ENCODE measurements at regions not wholly inside any gene's neighbourhood (a gene's known extent, or its start where the extent isn't known, plus 50 kb on each side); places are given as distances from the start of the nearest gene placed in this dataset.

DNA sequence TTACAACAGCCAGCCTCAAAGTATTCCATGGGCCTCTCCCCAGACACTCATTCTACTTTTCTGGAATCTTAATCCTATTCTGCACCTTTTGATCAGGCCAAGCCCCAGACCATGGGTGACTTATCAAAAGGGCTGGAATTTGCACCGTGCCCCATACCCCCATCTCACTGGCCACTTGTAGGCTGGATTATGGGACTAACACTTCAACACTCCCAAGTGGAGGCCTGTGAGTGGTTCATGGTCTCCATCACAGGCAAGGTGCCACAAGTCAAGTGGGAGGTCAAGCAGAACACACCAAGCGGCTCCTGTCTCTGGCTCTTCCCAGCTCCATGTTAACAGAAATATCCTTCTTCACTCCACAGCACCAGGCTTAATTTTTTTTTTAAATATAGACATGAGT, 212.3 kb upstream of the HEY2 start:
- no peak for DNase-seq (ENCODE audit: low spot score)

DNA sequence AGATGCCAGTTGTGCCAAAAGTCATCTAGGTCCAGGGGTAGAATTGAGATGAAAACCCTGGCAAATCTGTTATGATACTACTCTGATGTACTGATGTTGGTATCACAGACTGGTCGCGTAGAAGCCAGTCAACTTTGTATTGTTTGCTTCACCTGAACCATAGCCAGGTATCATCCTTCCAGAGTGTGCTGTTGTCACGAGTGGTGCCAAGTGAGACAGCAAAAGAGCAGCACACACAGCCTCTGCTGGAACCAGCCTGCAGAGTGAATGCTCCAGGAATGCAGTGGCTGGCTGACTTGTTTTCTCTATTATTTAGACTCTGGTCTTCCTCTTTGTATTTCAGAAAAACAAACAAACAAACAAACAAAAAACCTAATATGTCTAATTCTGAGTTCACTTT, 209.5 kb upstream of the HEY2 start:
- no peak for DNase-seq (ENCODE audit: low spot score)

DNA sequence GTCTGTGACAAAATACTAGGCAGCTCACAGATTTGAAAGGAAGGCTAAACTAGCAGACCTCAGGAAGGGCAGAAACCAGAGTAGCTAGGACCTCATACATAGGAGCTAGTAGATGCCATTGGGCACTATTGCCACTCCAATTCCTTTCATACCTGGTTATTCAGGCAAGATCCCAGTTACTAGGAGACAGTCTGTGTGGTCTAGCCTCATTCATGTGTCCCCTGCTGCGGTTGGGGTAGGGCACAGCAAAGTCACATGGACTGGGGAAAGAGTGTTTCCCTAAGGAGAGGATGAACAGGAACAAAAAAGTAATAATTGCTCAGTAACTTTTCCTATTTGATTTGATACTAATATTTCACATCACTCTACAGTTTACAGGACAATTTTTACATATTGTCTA, 204.6 kb upstream of the HEY2 start:
- no peak for DNase-seq (ENCODE audit: low spot score)

DNA sequence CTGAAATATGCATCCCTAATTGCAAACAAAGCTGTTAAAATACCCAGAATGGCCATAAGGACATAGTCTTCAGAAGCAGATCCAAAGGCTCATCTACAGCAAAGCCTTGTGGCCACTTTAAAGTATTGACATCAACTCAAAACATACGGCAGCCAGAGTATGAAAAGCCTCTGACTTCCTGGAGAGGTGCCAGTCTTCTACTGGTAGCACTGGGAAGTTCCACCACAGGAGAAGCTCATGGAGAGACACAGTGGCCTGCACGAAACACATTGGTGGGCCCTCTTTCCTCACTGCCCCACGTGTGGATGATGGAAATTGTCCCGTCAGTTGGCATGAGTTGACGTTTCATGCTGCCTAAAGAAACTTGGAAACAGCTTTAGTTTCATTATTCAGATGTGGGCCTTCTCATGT, 202.6 kb upstream of the HEY2 start:
- no peak for DNase-seq (ENCODE audit: low spot score)

DNA sequence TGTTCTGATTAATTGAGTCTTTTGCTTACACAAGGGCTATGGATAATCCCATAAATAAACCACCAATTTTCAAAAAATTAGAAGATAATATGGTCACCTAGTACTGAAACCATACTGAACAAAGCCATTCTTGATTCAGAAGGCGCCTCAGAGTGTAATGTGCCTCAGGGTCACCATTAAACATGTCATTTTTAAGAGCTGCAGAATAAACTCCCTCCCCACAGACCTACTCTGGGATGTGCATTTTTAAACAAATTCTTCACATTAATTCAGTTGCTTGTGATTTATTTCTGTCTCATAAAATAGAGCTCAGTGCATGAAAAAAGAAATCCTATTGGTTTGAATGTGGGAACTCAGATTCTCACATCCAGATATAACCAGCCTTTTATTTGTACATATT, 202.1 kb upstream of the HEY2 start:
- no peak for DNase-seq (ENCODE audit: low spot score)

DNA sequence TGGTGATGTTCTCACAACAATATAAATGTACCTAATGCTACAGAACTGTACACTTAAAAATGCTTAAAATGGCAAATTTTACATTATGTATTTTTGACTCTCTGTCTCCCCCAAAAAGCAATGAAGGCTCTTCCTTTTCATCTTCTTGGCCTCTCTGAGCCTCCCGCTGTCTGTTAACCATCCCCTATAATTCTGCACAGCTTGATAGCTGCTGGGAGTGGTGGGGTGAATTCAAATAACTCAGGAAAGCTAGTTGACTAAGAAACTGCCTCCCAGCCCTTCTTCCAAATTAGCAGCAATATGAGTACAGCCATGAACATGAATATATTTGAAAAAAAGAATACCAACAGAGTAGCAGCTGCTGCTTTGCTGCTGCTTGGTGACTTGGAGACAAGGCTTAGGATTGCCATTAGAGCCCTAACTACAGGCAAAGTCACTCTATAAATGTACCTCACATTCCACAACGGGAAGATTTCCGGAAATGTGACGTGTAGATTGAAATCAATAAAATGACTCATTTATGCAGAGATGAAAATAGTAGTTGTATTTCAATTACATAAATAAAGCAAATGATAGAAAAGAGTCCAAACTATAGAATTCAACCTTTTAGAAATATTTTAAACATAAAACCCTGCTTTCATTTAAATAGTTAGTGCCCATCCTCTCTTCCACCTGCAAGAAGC, 200.1 kb upstream of the HEY2 start:
- DNase-seq (ENCODE audit: low spot score), result no peak

DNA sequence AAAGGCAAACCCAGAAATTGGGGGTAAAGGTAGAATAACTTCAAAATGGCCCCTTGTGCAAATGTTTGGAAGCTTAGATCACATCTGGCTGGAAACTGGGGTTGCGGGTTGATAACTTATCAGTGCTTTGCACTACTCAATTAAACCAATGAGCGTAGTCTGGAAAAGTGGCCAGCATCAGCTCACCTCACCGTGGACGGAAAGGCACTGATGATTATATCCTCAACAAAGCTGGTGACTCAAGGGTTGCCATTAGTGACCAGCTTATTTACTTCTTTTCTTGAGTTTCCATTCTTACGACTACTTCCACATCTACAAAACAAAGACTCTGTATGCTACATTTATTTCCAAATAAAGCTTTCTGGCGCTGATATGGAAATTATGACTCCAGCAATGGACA, 198.5 kb upstream of the HEY2 start:
- no peak for DNase-seq (ENCODE audit: low spot score)

DNA sequence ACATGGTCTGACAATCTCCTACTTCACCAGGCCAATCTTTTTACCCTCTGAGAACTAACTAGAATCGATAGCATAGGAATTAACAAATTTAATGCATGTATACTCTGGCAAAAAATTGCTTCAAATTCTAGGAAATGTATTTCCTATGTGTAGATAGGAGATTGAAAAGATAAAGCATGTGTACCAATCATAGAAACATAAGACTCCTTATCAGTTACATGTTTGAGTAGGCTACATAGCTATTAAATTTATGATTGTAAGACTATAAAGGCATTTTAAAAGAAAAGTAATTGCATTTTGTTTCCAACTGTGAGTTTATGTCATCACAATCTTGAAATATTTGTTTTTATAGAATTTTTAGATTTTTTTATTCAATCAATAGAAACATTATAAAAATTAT, 196.6 kb upstream of the HEY2 start:
- DNase-seq (ENCODE audit: low spot score), result no peak

DNA sequence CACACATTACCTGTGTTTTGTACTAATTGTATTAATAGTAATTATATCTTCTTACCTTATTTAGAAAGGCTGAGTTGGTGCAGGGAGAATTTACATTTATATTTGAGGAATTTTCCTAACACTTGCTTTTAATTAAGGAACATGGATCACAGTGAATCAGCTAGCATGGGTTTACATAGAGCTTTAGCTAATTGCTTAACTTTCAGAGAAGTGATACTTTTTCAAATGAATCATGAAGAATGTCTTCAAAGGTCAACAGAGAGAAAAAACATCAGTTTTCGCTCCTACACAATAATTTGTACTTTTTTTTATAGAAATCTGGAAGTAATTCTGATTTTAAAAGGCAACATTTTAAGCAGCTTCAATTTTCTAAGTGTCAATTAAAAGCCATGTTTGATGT, 195.0 kb upstream of the HEY2 start:
- no peak for DNase-seq (ENCODE audit: low spot score)

DNA sequence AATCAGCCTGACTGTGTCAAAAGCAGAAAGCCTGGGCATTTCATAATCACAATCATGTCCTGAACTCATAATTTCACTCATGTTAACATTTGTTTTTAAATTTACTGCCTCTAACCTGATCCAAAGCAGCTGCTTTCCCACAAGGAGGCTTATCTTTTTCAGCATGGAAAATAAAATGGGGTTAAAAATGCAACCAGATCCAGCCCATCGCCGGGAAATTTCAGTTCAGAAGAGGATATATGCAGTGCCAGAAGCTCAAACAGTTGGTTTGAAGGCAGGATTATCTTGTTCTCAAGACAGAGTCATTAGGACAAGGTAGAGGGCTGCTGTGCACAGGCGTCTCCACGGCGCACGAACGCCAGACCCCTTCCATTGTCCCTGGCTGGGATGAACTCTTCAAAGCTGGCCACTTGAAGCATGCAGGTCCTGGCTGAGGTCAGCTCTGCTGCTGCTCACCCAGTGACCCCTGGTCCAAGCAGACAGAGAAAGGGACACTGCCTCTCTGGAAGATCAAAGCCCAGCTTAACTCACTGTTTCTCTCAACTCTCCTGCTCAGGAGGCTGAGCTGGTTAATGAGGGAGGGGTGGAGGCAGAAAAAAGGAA, 191.1 kb upstream of the HEY2 start:
- DNase-seq (ENCODE audit: low spot score), result no peak

DNA sequence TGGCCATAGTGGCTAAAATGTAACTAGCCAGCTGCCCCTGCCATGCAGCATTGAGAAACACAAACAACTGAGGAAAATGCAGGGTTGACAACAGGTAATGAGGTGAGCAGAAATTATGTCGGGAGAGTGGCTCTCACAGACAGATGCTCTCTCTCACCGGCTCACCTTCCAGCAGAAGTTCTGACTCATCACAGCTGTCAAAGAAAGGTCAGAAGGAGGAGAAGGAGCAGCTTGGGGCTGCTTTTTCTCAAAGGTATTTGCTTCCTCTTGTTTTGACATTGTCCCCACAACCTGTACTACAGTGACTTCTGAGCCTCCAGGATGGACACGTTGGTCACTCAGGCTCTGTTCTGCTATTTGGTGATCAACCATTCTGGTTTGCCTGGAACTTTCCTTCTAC, 190.5 kb upstream of the HEY2 start:
- no peak for DNase-seq (ENCODE audit: low spot score)

DNA sequence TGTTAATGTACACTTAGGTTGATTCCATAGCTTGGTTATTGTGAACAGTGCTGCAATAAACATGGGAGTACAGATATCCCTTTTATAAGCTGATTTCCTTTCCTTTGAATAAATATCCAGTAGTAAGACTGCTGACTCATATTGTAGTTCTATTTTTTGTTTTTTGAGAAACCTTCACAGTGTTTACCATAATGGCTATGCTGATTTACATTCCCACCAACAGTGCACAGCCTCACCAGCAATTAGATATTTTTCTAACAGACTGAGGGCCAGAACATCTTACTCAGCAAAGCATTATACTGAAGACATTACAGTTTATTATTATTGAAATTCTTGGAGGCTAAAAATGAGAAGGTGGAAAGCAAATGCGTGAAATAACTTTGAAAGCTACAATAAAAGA, 187.3 kb upstream of the HEY2 start:
- no peak for DNase-seq (ENCODE audit: low spot score)

DNA sequence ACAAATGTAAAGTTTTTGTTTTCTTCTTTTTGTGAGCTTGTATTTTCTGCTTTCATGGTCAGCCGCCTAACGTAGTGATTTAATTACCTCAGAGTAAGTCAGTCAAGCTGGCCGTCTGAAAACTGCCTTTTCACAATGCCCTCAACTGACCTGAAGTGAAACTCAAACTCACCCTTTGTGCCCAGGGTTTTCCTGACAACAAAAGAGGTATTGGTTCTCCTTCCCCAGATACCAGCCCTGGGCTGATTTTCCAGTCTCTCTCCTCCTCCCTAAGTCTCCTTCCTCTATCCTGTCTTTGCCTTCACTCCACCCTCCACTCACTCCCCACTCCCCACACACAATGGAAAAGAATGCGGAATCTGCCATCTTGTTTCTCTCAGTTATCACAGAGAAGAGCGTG, 184.5 kb upstream of the HEY2 start:
- no peak for DNase-seq (ENCODE audit: low spot score)

DNA sequence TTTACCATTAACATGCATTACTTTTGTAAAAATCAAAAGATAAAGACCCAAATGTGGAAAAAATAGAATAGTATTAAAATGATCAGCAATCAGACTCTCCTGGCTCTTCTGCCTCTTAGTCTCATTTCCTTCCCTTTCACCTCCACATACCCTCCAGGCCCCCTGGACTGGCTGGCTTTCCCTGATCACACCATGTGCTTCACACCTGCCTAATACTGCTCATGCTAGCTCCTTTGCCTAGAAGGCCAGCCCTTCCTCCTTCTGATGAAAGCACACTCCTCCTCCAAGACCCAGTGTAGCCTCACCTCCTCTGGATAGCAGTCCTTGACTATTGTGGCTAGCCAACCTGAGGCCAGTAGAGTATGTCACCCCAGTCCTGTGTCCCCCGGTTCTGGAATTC, 182.0 kb upstream of the HEY2 start:
- no peak for DNase-seq (ENCODE audit: low spot score)

DNA sequence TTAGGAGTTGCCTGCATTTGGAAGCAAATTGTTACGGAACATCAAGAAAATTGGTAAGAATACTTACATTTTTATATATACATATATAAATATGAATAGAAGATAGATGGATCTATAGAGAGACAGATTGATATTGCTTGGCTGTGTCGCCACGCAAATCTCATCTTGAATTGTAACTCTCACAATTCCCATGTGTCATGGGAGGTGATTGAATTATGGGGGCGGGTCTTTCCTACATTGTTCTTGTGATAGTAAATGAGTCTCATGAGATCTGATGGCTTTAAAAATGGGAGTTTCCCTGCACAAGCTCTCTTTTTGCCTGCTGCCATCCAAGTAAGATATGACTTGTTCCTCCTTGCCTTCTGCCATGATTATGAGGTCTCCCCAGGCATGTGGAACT, 180.8 kb upstream of the HEY2 start:
- no peak for DNase-seq (ENCODE audit: low spot score)

DNA sequence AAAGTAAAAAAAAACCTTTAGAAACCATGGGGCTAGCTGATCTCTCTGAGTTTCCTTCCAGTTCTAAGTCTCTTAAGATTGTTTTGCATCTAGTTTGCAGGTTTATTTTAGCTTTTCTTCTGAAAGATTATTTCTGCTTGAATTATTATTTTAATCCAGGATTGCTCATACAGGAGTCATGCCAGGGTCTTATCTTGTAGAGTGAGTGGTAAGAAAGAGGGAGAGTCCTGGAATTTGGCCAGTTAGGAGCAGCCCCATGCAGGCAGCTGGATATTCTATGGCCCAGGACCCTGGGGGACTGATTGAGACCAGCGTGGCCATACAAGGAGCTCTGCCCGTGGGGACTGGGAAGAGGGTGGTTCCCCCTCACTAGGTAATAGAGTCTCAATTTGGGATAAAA, 178.9 kb upstream of the HEY2 start:
- no peak for DNase-seq (ENCODE audit: low spot score)

DNA sequence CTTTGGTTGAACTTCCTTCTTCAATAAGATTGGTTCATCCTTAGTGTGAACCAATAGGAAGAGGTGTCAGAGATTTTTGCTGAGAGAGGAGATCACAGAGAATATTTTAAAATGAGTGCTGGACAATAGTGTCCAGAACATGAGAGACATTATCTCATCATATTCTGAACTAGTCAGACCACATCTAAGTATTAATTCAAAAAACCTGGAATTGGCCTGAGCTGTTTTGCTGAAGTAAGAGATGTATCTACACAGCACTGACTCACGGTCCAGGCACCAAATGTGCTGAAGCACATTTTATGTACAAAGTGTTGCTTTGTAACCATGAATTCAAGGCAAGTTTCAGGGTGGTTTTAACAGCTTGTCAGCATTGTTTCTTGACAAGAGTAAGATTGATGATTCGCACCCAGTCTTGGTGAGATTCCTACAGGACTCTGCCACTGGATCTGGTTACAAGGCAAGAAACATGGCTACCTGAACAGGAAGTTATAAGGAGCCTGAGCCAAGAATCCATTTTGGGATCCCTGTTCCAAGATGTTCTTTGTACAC, 178.2 kb upstream of the HEY2 start:
- DNase-seq (ENCODE audit: low spot score), result no peak

DNA sequence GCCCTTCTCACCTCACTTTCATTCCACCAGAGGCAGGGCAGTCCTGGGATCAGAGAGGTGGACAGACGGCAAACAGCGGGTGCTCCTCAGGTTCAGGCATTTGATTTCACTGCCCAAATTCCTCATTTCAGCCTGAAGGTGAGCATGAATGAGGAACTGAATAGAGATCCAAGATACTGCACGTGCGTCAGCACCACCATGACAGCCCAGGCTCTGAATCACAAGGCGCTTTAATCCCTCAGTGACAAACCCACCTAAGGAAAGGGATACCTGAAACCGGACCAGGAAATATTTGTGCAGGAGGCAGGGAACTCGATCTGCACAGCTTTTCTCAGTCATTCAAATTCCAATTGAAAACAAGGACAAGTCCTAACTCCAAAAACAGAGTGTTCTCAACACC, 174.8 kb upstream of the HEY2 start:
- no peak for DNase-seq (ENCODE audit: low spot score)

DNA sequence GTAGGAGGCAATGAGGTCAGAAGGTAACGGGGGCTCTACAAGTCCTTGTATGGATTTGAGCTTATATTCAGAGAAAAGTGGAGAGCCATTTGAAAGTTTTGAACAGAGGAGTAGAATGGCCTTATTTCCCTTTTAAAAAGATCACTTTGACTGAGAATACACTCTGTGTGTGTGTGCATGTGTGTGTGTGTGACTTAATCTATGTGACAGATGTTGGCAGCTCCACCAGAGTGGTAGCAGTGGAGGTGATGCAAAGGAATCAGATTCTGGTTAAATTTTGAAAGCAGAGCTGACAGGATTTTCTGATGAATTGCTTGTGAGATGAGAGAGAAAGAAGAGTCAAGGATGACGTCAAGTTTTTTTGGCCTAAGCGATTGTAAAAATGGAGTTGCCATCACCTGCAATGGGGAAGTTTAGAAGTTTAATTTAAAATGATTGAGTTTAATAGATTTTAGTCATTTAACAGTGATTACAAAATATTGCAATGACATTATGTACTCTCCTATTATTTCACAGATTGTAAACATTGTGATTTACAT, 172.2 kb upstream of the HEY2 start:
- DNase-seq (ENCODE audit: low spot score), result no peak

DNA sequence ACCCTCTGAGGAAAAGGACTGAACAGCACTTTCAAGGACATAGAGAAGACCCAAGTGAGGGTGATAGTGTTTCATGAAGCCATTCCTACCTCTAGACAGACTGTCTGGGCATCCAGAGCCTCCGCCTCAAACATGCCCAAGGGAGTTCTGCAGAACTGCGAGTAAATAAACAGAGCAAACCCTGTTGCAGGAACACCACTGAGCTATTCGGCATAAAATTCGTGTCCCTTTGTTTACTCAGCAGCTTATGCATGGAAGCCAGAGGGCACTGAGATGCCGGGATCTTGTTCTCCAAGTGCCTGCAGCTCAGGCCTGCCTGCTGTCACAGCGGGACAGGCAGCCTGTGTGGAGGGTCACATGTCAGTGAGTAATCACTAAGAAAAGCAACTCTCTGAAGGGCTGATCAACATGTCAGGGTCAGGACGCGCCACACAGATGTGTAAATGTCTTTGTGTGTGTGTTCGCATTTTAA, 164.9 kb upstream of the HEY2 start:
- no peak for DNase-seq (ENCODE audit: low spot score)

DNA sequence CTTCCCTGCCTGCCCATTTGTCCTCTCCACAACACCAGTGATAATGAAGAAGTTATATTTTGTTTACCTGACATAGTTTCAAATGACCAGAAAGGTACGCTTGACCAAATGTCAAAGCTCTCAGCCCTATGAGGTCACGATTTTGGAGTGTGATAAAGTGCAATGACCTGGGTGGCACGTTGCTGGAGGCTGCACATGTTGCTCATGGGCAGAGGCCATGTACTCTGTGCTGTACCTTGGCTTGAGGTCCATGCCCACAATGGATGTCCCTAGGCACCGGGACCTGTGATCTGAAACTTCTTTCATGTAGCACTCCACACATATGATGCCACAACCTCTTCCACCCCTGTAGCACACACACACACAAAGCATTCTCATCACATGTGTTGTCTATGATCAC, 164.0 kb upstream of the HEY2 start:
- no peak for DNase-seq (ENCODE audit: low spot score)

DNA sequence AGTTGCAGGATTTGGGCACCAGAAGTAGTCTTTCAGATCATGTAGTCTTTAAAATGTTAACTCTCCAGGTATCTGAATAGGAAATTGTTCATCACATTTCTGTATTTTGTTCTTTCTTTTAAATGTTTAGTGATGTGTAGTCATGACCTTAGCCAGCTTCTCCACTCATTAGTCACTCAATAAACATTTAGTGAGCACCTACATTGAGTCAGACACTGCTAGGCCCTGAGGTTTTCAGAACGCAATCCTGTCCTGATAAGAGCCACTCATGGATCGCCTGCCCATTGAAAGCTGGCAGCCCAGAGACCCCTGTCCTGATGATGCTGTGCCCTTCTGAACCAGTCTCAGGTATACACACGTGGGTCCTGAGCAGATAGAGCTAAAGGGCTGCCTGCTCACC, 163.4 kb upstream of the HEY2 start:
- no peak for DNase-seq (ENCODE audit: low spot score)

DNA sequence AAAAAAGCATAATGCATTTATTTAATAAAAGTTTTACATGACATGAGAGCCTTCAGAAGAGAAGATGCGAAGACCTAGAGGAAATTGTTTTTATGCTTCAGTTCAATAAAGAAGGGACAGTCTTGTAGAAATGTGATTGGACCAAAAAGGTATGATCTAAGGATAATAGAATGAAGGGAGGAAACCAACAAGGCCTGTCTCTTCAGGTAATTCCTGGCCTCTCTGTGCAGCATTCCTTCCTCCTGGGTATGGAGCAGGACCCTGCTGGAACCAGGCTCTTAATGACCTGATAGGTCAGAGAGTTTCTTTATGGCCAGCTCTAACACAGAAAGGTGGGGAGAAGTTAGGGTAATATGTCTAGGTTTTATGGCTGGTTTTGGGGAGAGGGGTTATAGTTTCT, 162.8 kb upstream of the HEY2 start:
- no peak for DNase-seq (ENCODE audit: low spot score)
